ENCODE measurements at regions not wholly inside any gene's neighbourhood (a gene's known extent, or its start where the extent isn't known, plus 50 kb on each side); places are given as distances from the start of the nearest gene placed in this dataset.

- FAIRE-seq (no peak), ATAC-seq (peak; percentile 41 to 60; a peak in 3 of 6 replicates), DNase-seq (ENCODE audit: low read depth in 1 of 2, low spot score in 1 of 2) (no peak)
- no peak for TF ChIP-seq MAZ (IDR thresholded peaks at IDR 0.05; ENCODE audit: borderline replicate concordance, low read depth, low read length)
- peak in 1 of 2 experiments; percentile 65; a peak in 2 of 4 replicates for TF ChIP-seq CEBPB (IDR thresholded peaks at IDR 0.05)
- peak overlapping the region in 1 of 2 experiments; percentile 50; a peak in 2 of 6 replicates for H3K27ac ChIP-seq
- no peak overlapping the region for H3K4me2 ChIP-seq
- peaks cover 7% of the 10 kb centered on the region; the same call in 1 of the 3 replicates for H3K4me1 ChIP-seq
- H3K9me3 ChIP-seq: no peaks in the 10 kb centered on the region
- CTCF ChIA-PET: no interaction called here
- POLR2A ChIA-PET: no interaction called here
- H3K4me3 ChIP-seq: no peak overlapping the region
These were observed 503.4 kb downstream of the PLXNA4 start for GRCh38 chr7:132072873-132073272.

DNA sequence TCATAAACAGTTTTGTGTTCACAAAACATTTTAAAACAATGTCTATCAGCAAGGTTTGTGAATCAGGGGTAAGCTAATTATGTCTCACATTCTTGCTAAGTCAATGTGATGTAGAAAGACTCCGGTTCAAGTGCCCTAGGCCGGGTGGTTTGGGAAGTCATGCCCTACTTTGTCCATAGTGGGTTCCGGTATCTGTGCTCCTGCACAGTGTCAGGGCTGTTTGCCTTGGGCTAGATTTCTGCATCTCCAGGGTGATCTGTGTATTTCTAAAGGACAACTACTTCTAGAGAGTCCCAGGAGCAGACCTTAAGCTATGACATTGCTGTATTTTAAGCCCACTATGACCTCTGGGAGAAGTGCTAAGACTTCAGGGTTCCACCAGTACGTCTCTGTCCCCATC, 504.1 kb downstream of the PLXNA4 start:
- ATAC-seq (peak in 1 of 2 experiments; percentile 54; a peak in 3 of 6 replicates), DNase-seq (ENCODE audit: low read depth in 1 of 2, low spot score in 1 of 2) (no peak), FAIRE-seq (no peak)
- Histone ChIP-seq H3K4me3 (no peak overlapping the region), H3K9me3 (no peaks in the 10 kb centered on the region), H3K4me1 (peaks cover 8% of the 10 kb centered on the region), H3K4me2 (no peak overlapping the region), H3K27ac (peak overlapping the region in 1 of 2 experiments; percentile 50; a peak in 1 of 6 replicates)
- WGBS (ENCODE audit: missing lambda C conversion rate): 96% methylated on average over 4 of the region's 4 CpGs
- POLR2A ChIA-PET: no interaction called here
- TF ChIP-seq RNF2 (IDR thresholded peaks at IDR 0.05; ENCODE audit: borderline replicate concordance, low read depth): no peak
- TF ChIP-seq GATA3 (IDR thresholded peaks at IDR 0.05; ENCODE audit: borderline replicate concordance): no peak
- no peak for TF ChIP-seq MAZ (IDR thresholded peaks at IDR 0.05; ENCODE audit: borderline replicate concordance, low read depth, low read length)
- TF ChIP-seq HMGXB4 (CRISPR knock-in tag; IDR thresholded peaks at IDR 0.05; ENCODE audit: borderline replicate concordance): no peak
- no peak for TF ChIP-seq HEYL (CRISPR knock-in tag; IDR thresholded peaks at IDR 0.05)
- TF ChIP-seq RARB (CRISPR knock-in tag; IDR thresholded peaks at IDR 0.05): no peak
- CTCF ChIA-PET: interaction anchor here (3.0 kb wide), 1 partner anchor 127 kb away, joined by 9 read pairs; no protein-coding TSS in a partner anchor

- ChIA-PET CTCF (interaction anchor here (1.2 to 3.0 kb wide), 3 partner anchors 124 to 183 kb away, joined by 3 to 9 read pairs (median 4); no protein-coding TSS in a partner anchor), POLR2A (no interaction called here)
- no peak for FAIRE-seq
These were observed 507.0 kb downstream of the PLXNA4 start for GRCh38 chr7:132069306-132069705.

DNA sequence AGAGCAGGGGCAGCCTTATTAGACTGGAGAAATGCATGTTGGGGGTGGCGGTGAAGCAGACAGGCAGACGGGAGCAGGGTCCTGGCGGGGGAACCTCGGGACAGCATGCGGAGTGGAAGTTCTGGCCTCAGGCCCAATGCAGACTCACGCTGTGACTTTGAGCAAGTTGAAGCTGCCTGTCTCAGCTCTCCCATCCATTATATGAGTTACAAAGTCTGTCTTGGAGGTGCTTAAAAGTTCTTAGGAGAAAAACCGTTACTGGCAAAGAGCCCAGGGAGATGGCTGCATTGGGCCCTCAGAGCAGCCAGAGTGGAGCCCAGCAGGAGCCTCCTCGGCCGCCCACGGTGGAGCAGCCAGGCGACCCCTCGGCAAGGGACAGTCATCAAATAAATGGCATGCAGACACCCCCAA, 509.5 kb downstream of the PLXNA4 start:
- ATAC-seq (no peak), DNase-seq (ENCODE audit: low read depth in 1 of 2, low spot score in 1 of 2) (no peak), FAIRE-seq (no peak)
- Histone ChIP-seq H3K4me1 (peaks cover 38% of the 10 kb centered on the region), H3K9me3 (no peaks in the 10 kb centered on the region), H3K27ac (peak overlapping the region; percentile 87 to 94), H3K4me2 (peak overlapping the region; percentile 68; the same call in 2 of the 3 replicates), H3K4me3 (no peak overlapping the region)
- 94% methylated on average over 12 of the region's 12 CpGs for whole genome bisulfite sequencing (ENCODE audit: missing lambda C conversion rate)
- ChIA-PET CTCF (interaction anchor here (1.0 to 1.2 kb wide), 2 partner anchors 65 to 122 kb away, joined by 3 read pairs; no protein-coding TSS in a partner anchor), POLR2A (no interaction called here)
- TF ChIP-seq BHLHE40 (IDR thresholded peaks at IDR 0.05; ENCODE audit: low read depth, low read length): no peak
- TF ChIP-seq HEYL (CRISPR knock-in tag; IDR thresholded peaks at IDR 0.05): no peak
- TF ChIP-seq MAZ (IDR thresholded peaks at IDR 0.05; ENCODE audit: borderline replicate concordance, low read depth, low read length): no peak
- no peak for TF ChIP-seq FOSL2 (IDR thresholded peaks at IDR 0.05)
- no peak for TF ChIP-seq FOSL2 (CRISPR knock-in tag; IDR thresholded peaks at IDR 0.05)
- no peak for TF ChIP-seq POLR2A (IDR thresholded peaks at IDR 0.05; ENCODE audit: low read length)
- no peak for TF ChIP-seq HMGXB4 (CRISPR knock-in tag; IDR thresholded peaks at IDR 0.05; ENCODE audit: borderline replicate concordance)
- TF ChIP-seq HDAC2 (IDR thresholded peaks at IDR 0.05): no peak
- TF ChIP-seq, protein P1, sequence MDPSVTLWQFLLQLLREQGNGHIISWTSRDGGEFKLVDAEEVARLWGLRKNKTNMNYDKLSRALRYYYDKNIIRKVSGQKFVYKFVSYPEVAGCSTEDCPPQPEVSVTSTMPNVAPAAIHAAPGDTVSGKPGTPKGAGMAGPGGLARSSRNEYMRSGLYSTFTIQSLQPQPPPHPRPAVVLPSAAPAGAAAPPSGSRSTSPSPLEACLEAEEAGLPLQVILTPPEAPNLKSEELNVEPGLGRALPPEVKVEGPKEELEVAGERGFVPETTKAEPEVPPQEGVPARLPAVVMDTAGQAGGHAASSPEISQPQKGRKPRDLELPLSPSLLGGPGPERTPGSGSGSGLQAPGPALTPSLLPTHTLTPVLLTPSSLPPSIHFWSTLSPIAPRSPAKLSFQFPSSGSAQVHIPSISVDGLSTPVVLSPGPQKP (IDR thresholded peaks at IDR 0.05; ENCODE audit: low read depth, low read length): no peak
- TF ChIP-seq USF2 (IDR thresholded peaks at IDR 0.05): no peak
- TF ChIP-seq TFCP2L1 (CRISPR knock-in tag; IDR thresholded peaks at IDR 0.05): no peak
- no peak for TF ChIP-seq PBX3 (IDR thresholded peaks at IDR 0.05)
- TF ChIP-seq JUNB (IDR thresholded peaks at IDR 0.05): no peak

More at GRCh38 chr7:132069306-132069705, 507.0 kb downstream of the PLXNA4 start:
- DNase-seq (ENCODE audit: low read depth in 1 of 2, low spot score in 1 of 2) (no peak), ATAC-seq (no peak)
- peaks cover 35% of the 10 kb centered on the region for H3K4me1 ChIP-seq
- H3K9me3 ChIP-seq: no peaks in the 10 kb centered on the region
- 65% methylated on average over 4 of the region's 4 CpGs for WGBS (ENCODE audit: missing lambda C conversion rate)
- no peak overlapping the region for H3K4me3 ChIP-seq
- no peak for TF ChIP-seq SMC3 (IDR thresholded peaks at IDR 0.05)
- TF ChIP-seq BCL3 (IDR thresholded peaks at IDR 0.05): no peak
- TF ChIP-seq NR3C1 (IDR thresholded peaks at IDR 0.05): no peak
- TF ChIP-seq JUN (IDR thresholded peaks at IDR 0.05): no peak
- no peak for TF ChIP-seq CHD4 (IDR thresholded peaks at IDR 0.05; ENCODE audit: borderline replicate concordance)
- no peak for TF ChIP-seq ZFP36 (IDR thresholded peaks at IDR 0.05; ENCODE audit: borderline replicate concordance, partially characterized antibody)
- no peak for TF ChIP-seq TP53 (CRISPR knock-in tag; IDR thresholded peaks at IDR 0.05)
- no peak for TF ChIP-seq MAFK (IDR thresholded peaks at IDR 0.05; ENCODE audit: partially characterized antibody)
- TF ChIP-seq HDAC2 (IDR thresholded peaks at IDR 0.05): no peak
- TF ChIP-seq RARB (CRISPR knock-in tag; IDR thresholded peaks at IDR 0.05): no peak
- no peak for TF ChIP-seq SREBF2 (IDR thresholded peaks at IDR 0.05)
- H3K27ac ChIP-seq: 0 out of 6 replicates have a peak overlapping the region, but pooled peaks of 1 of the 2 experiments have one; percentile 11
- H3K4me2 ChIP-seq: no peak overlapping the region

Measured in A549 (cell line).